ENCODE measurements at regions not wholly inside any gene's neighbourhood (a gene's known extent, or its start where the extent isn't known, plus 50 kb on each side); places are given as distances from the start of the nearest gene placed in this dataset.

- TF ChIP-seq CTCF (optimal IDR thresholded peaks at IDR 0.05 in 1 of 3, IDR thresholded peaks at IDR 0.05 in 1 of 3, conservative IDR thresholded peaks at IDR 0.05 in 1 of 3; ENCODE audit: extremely low read depth in 1 of 3, insufficient read depth in 2 of 3, low read length in 3 of 3) (no peak), EZH2 (IDR thresholded peaks at IDR 0.05; ENCODE audit: low read length) (no peak)
Observed at GRCh38 chr5:152584103-152584502, 179.0 kb upstream of the NMUR2 start.
